H9 (cell line): ENCODE measurements at regions not wholly inside any gene's neighbourhood (a gene's known extent, or its start where the extent isn't known, plus 50 kb on each side); places are given as distances from the start of the nearest gene placed in this dataset.

Source experiments
- DNase-seq: peaks from one replicate; pipeline ENCODE4 v3.0.0-alpha.2; 2017
- H2AFZ ChIP-seq: one replicate; pipeline ENCODE4 v1.6.1; 2013; ENCODE audit warnings: mild to moderate bottlenecking, low read length, control low read depth, moderate library complexity
- H2AK5ac ChIP-seq: 2 replicates; pipeline ENCODE4 v1.6.1; 2013; ENCODE audit warnings: low read length, control low read depth, mixed read lengths; ENCODE audit not compliant: insufficient read length
- H2BK120ac ChIP-seq: one replicate; pipeline ENCODE4 v1.6.1; 2013; ENCODE audit warnings: low read depth, mild to moderate bottlenecking, low read length, control low read depth, inconsistent platforms; ENCODE audit not compliant: poor library complexity, severe bottlenecking
- H2BK12ac ChIP-seq: 2 replicates; pipeline ENCODE4 v1.6.1; 2013; ENCODE audit warnings: low read length, control low read depth, mixed read lengths, low read depth; ENCODE audit not compliant: insufficient read length
- H2BK15ac ChIP-seq: 2 replicates; pipeline ENCODE4 v1.6.1; 2013; ENCODE audit warnings: low read depth, low read length, control low read depth
- H2BK20ac ChIP-seq: one replicate; pipeline ENCODE4 v1.6.1; 2013; ENCODE audit warnings: low read depth, mild to moderate bottlenecking, low read length, control low read depth, inconsistent platforms; ENCODE audit not compliant: poor library complexity, severe bottlenecking
- H2BK5ac ChIP-seq: 2 replicates; pipeline ENCODE4 v1.6.1; 2013; ENCODE audit warnings: low read length, control low read depth, mixed read lengths; ENCODE audit not compliant: insufficient read length
- H3K14ac ChIP-seq: 2 replicates; pipeline ENCODE4 v1.6.1; 2013; ENCODE audit warnings: low read length, control low read depth; ENCODE audit not compliant: insufficient read depth
- H3K18ac ChIP-seq: 2 replicates; pipeline ENCODE4 v1.6.1; 2013; ENCODE audit warnings: low read depth, mild to moderate bottlenecking, mixed read lengths, low read length, control low read depth; ENCODE audit not compliant: insufficient read length
- H3K23ac ChIP-seq: 2 replicates; pipeline ENCODE4 v1.6.1; 2013; ENCODE audit warnings: low read length, control low read depth, mixed read lengths, low read depth; ENCODE audit not compliant: insufficient read length
- H3K23me2 ChIP-seq: 2 replicates; pipeline ENCODE4 v1.6.1; 2013; ENCODE audit warnings: low read depth, mild to moderate bottlenecking, mixed read lengths, low read length, control low read depth; ENCODE audit not compliant: insufficient read length, poor library complexity, severe bottlenecking
- H3K27ac ChIP-seq: 2 replicates; pipeline ENCODE4 v1.5.1; 2013; ENCODE audit warnings: low read length, control low read depth, mixed read lengths, low read depth; ENCODE audit not compliant: insufficient read length
- H3K27me3 ChIP-seq: 2 replicates; pipeline ENCODE4 v1.6.1; 2013; ENCODE audit warnings: low read length, control low read depth, inconsistent platforms; ENCODE audit not compliant: insufficient read depth
- H3K4ac ChIP-seq: 2 replicates; pipeline ENCODE4 v1.6.1; 2013; ENCODE audit warnings: low read depth, mild to moderate bottlenecking, control low read depth, inconsistent platforms, low read length, moderate library complexity
- H3K4me1 ChIP-seq: 2 replicates; pipeline ENCODE4 v1.6.1; 2013; ENCODE audit warnings: low read length, control low read depth, inconsistent platforms; ENCODE audit not compliant: insufficient read depth
- H3K4me2 ChIP-seq: 2 replicates; pipeline ENCODE4 v1.6.1; 2013; ENCODE audit warnings: low read length, control low read depth, mixed read lengths; ENCODE audit not compliant: insufficient read length, insufficient read depth
- H3K56ac ChIP-seq: 2 replicates; pipeline ENCODE4 v1.6.1; 2013; ENCODE audit warnings: low read depth, mild to moderate bottlenecking, mixed read lengths, low read length, control low read depth; ENCODE audit not compliant: insufficient read length
- H3K79me1 ChIP-seq: 2 replicates; pipeline ENCODE4 v1.6.1; 2013; ENCODE audit warnings: low read depth, mild to moderate bottlenecking, moderate library complexity, low read length, control low read depth, inconsistent platforms; ENCODE audit not compliant: insufficient read depth, poor library complexity, severe bottlenecking
- H3K79me2 ChIP-seq: 2 replicates; pipeline ENCODE4 v1.6.1; 2013; ENCODE audit warnings: low read length, control low read depth, inconsistent platforms; ENCODE audit not compliant: insufficient read depth
- H3K9ac ChIP-seq: 2 replicates; pipeline ENCODE4 v1.6.1; 2013; ENCODE audit warnings: low read length, control low read depth, mixed read lengths; ENCODE audit not compliant: insufficient read length; ENCODE audit errors: extremely low read depth
- H3K9me3 ChIP-seq: one replicate; pipeline ENCODE4 v1.6.1; 2013; ENCODE audit warnings: low read depth, low read length, inconsistent platforms; ENCODE audit not compliant: control insufficient read depth
- H3T11ph ChIP-seq: one replicate; pipeline ENCODE4 v1.6.1; 2013; ENCODE audit warnings: mild to moderate bottlenecking, low read length, control low read depth, inconsistent platforms
- H4K20me1 ChIP-seq: one replicate; pipeline ENCODE4 v1.6.1; 2013; ENCODE audit not compliant: control insufficient read depth, insufficient read length, insufficient read depth
- H4K5ac ChIP-seq: 2 replicates; pipeline ENCODE4 v1.6.1; 2013; ENCODE audit warnings: low read depth, mild to moderate bottlenecking, mixed read lengths, low read length, control low read depth; ENCODE audit not compliant: insufficient read length
- H4K8ac ChIP-seq: replicated peaks from 2 replicates; pipeline ENCODE4 v1.6.1; 2013; ENCODE audit warnings: low read length, control low read depth, mixed read lengths, low read depth; ENCODE audit not compliant: insufficient read length
- H4K91ac ChIP-seq: 2 replicates; pipeline ENCODE4 v1.6.1; 2013; ENCODE audit warnings: low read depth, mild to moderate bottlenecking, moderate library complexity, mixed read lengths, low read length, control low read depth; ENCODE audit not compliant: insufficient read length
- H3K27ac Mint-ChIP-seq, 3 experiments: 2 replicates in 2 of 3; 3 replicates in 1 of 3; pipeline ENCODE4 v1.8.0; 2020 to 2021; ENCODE audit warnings: mixed read lengths in 3 of 3, mild to moderate bottlenecking in 1 of 3, moderate library complexity in 1 of 3
- H3K27me3 Mint-ChIP-seq: 2 replicates; pipeline ENCODE4 v1.8.0; 2021; ENCODE audit warnings: low read depth, mild to moderate bottlenecking, moderate library complexity, mixed read lengths
- H3K36me3 Mint-ChIP-seq, 3 experiments: 2 replicates in 2 of 3; 3 replicates in 1 of 3; pipeline ENCODE4 v1.8.0; 2020 to 2021; ENCODE audit warnings: low read depth in 3 of 3, mixed read lengths in 3 of 3; ENCODE audit not compliant: insufficient read depth in 1 of 3
- H3K4me1 Mint-ChIP-seq, 2 experiments: 2 replicates each; pipeline ENCODE4 v1.8.0; 2020; ENCODE audit warnings: mixed read lengths in 2 of 2
- H3K4me3 Mint-ChIP-seq, 2 experiments: 2 replicates in 1 of 2; 3 replicates in 1 of 2; pipeline ENCODE4 v1.8.0; 2020 to 2021; ENCODE audit warnings: mild to moderate bottlenecking in 2 of 2, mixed read lengths in 2 of 2, moderate library complexity in 1 of 2
- H3K9me3 Mint-ChIP-seq, 2 experiments: 2 replicates in 1 of 2; 3 replicates in 1 of 2; pipeline ENCODE4 v1.8.0; 2020; ENCODE audit warnings: mild to moderate bottlenecking in 2 of 2, mixed read lengths in 2 of 2, moderate library complexity in 1 of 2
- CTCF ChIP-seq: fragments of 200-600 bp; sonication (generic); conservative IDR thresholded peaks from 3 replicates; pipeline ENCODE4 v1.8.0; 2021; ENCODE audit warnings: antibody characterized with exemption, mild to moderate bottlenecking
- WGBS: extraction: QIAGEN DNeasy Blood & Tissue Kit; methylation state at CpG from one replicate; pipeline ENCODE4 v1.1.7; 2013; ENCODE audit warnings: missing lambda C conversion rate, low lambda C conversion rate, mixed read lengths; ENCODE audit not compliant: insufficient read length; ENCODE audit errors: extremely low coverage; 5-methylcytosine and 5-hydroxymethylcytosine counted together

- Histone ChIP-seq H3K27me3 (no peaks in the 10 kb centered on the region), H3K23me2 (no peaks in the 10 kb centered on the region), H3K56ac (no peak overlapping the region), H4K5ac (no peak overlapping the region), H2AK5ac (no peak overlapping the region), H3T11ph (no peak overlapping the region), H2BK120ac (no peak overlapping the region), H3K27ac (no peak overlapping the region), H3K14ac (no peak overlapping the region), H4K20me1 (no peaks in the 10 kb centered on the region), H3K9ac (no peak overlapping the region), H2AFZ (no peak overlapping the region), H3K9me3 (no peaks in the 10 kb centered on the region), H2BK12ac (no peak overlapping the region), H3K4me1 (peaks cover 6% of the 10 kb centered on the region; the same call in 1 of the 2 replicates), H2BK20ac (no peak overlapping the region), H2BK5ac (no peak overlapping the region), H4K8ac (no peak overlapping the region), H3K79me1 (no peaks in the 10 kb centered on the region), H3K4me2 (no peak overlapping the region), H3K23ac (no peak overlapping the region), H3K4ac (no peak overlapping the region), H3K79me2 (no peaks in the 10 kb centered on the region), H3K18ac (no peak overlapping the region), H2BK15ac (no peak overlapping the region), H4K91ac (no peak overlapping the region)
- DNase-seq, result no peak
- WGBS, result no CpG with 5 or more reads among the region's 3 CpGs
- H3K27me3 Mint-ChIP-seq, result peaks cover 2% of the 10 kb centered on the region; the same call in 1 of the 2 replicates
- H3K27ac Mint-ChIP-seq, result no peak overlapping the region; a peak in 1 of 7 replicates
- peaks cover 16 to 18% of the 10 kb centered on the region in 2 experiments for H3K4me1 Mint-ChIP-seq
- TF ChIP-seq CTCF, result no peak
- H3K4me3 Mint-ChIP-seq, result no peak overlapping the region
- no peaks in the 10 kb centered on the region for H3K9me3 Mint-ChIP-seq
- H3K36me3 Mint-ChIP-seq, result no peaks in the 10 kb centered on the region
These were observed 136.0 kb upstream of the ADRA1B start for GRCh38 chr5:159780246-159780645.
